SU-DHL-6 (cell line): ENCODE measurements at regions not wholly inside any gene's neighbourhood (a gene's known extent, or its start where the extent isn't known, plus 50 kb on each side); places are given as distances from the start of the nearest gene placed in this dataset.

ENCODE experiments used
- H2AFZ ChIP-seq: fragments of 200-600 bp; sonication (generic); 2 replicates; pipeline ENCODE4 v1.6.1; 2014; ENCODE audit warnings: low read depth, mild to moderate bottlenecking, moderate library complexity, mixed read lengths, antibody characterized with exemption, low read length; ENCODE audit not compliant: severe bottlenecking
- H3F3A ChIP-seq: fragments of 200-600 bp; shearing (Covaris generic); 2 replicates; pipeline ENCODE4 v1.6.0; 2016; ENCODE audit warnings: antibody characterized with exemption, mild to moderate bottlenecking; ENCODE audit not compliant: insufficient read depth
- H3K27ac ChIP-seq: fragments of 200-600 bp; sonication (generic); 2 replicates; pipeline ENCODE4 v1.5.1; 2016; ENCODE audit warnings: low read depth, mild to moderate bottlenecking, low read length, moderate library complexity, mixed read lengths
- H3K27me3 ChIP-seq: fragments of 200-600 bp; sonication (generic), shearing (Covaris generic); 2 replicates; pipeline ENCODE4 v1.6.0; 2014; ENCODE audit warnings: mild to moderate bottlenecking, low read length
- H3K36me3 ChIP-seq: fragments of 200-600 bp; sonication (generic); 2 replicates; pipeline ENCODE4 v1.6.1; 2014; ENCODE audit warnings: mild to moderate bottlenecking, low read length, mixed read lengths
- H3K4me2 ChIP-seq: fragments of 300-600, 200-600 bp; shearing (Covaris generic), sonication (generic); 2 replicates; pipeline ENCODE4 v1.6.0; 2014; ENCODE audit warnings: low read length, low read depth, mild to moderate bottlenecking; ENCODE audit not compliant: poor library complexity, severe bottlenecking
- H3K4me3 ChIP-seq: fragments of 200-600 bp; sonication (generic); 2 replicates; pipeline ENCODE4 v1.5.1; 2014; ENCODE audit warnings: antibody characterized with exemption, low read length, mild to moderate bottlenecking, mixed read lengths; ENCODE audit not compliant: insufficient read depth, poor library complexity, severe bottlenecking
- H3K79me2 ChIP-seq: fragments of 200-600 bp; sonication (generic); 2 replicates; pipeline ENCODE4 v1.6.1; 2014; ENCODE audit warnings: mild to moderate bottlenecking, low read length, moderate library complexity; ENCODE audit not compliant: insufficient read depth
- H3K9ac ChIP-seq: fragments of 200-600 bp; sonication (generic); 2 replicates; pipeline ENCODE4 v1.7.0; 2014; ENCODE audit warnings: mild to moderate bottlenecking, low read length
- H3K9me2 ChIP-seq: fragments of 200-600 bp; sonication (generic); replicated peaks from 2 replicates; pipeline ENCODE4 v1.6.1; 2014; ENCODE audit warnings: low read length; ENCODE audit not compliant: insufficient read depth
- H3K9me3 ChIP-seq: fragments of 200-600 bp; sonication (generic); 2 replicates; pipeline ENCODE4 v1.6.1; 2014; ENCODE audit warnings: low read length, mixed read lengths; ENCODE audit not compliant: insufficient read depth
- H4K20me1 ChIP-seq: fragments of 200-600 bp; sonication (generic); 2 replicates; pipeline ENCODE4 v1.6.1; 2014; ENCODE audit warnings: low read depth, mild to moderate bottlenecking, antibody characterized with exemption, low read length, moderate library complexity, mixed read lengths
- EZH2phosphoT487 ChIP-seq: fragments of 200-600 bp; sonication (generic), shearing (Covaris generic); conservative IDR thresholded peaks from 2 replicates; pipeline ENCODE4 v1.6.1; 2018; ENCODE audit warnings: mild to moderate bottlenecking, antibody characterized with exemption, low read length, moderate library complexity, mixed read lengths
- TF ChIP-seq, protein P1 (sequence below): fragments of 200-600 bp; sonication (generic); IDR thresholded peaks from one replicate; pipeline ENCODE4 v1.5.1; 2017; ENCODE audit warnings: antibody characterized with exemption, mild to moderate bottlenecking, low read length, moderate library complexity; ENCODE audit not compliant: insufficient read depth, poor library complexity, severe bottlenecking

DNA sequence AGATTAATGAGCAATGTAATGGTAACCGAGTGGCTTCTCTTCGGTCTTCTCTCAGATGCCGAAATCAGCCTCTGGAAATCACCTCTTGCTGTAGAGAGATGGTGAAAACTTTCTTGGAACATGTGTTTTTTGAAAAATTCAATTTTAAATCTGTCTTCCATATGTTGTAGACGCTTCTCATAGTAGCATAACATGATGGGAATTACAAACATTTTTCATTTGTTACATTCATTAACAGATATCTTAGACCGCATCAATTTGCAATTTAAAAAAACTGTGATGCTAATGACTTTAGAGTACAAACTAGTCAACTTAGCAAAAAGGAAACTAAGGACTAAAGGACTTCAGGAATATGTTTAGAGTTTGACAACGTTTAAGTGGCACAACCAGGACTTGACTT lies 275.2 kb downstream of the ASXL3 start:
- Histone ChIP-seq H3K36me3 (no peaks in the 10 kb centered on the region), H3K9me2 (no peaks in the 10 kb centered on the region), H3K27me3 (no peaks in the 10 kb centered on the region), H3K4me2 (no peak overlapping the region), H2AFZ (no peak overlapping the region), H4K20me1 (no peaks in the 10 kb centered on the region), H3K9ac (no peak overlapping the region), H3K27ac (no peak overlapping the region), H3K9me3 (no peaks in the 10 kb centered on the region), H3K79me2 (no peaks in the 10 kb centered on the region), H3K4me3 (no peak overlapping the region), H3F3A (no peaks in the 10 kb centered on the region)
- no peak for TF ChIP-seq EZH2phosphoT487
- TF ChIP-seq, protein P1, sequence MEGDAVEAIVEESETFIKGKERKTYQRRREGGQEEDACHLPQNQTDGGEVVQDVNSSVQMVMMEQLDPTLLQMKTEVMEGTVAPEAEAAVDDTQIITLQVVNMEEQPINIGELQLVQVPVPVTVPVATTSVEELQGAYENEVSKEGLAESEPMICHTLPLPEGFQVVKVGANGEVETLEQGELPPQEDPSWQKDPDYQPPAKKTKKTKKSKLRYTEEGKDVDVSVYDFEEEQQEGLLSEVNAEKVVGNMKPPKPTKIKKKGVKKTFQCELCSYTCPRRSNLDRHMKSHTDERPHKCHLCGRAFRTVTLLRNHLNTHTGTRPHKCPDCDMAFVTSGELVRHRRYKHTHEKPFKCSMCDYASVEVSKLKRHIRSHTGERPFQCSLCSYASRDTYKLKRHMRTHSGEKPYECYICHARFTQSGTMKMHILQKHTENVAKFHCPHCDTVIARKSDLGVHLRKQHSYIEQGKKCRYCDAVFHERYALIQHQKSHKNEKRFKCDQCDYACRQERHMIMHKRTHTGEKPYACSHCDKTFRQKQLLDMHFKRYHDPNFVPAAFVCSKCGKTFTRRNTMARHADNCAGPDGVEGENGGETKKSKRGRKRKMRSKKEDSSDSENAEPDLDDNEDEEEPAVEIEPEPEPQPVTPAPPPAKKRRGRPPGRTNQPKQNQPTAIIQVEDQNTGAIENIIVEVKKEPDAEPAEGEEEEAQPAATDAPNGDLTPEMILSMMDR, result no peak

DNA sequence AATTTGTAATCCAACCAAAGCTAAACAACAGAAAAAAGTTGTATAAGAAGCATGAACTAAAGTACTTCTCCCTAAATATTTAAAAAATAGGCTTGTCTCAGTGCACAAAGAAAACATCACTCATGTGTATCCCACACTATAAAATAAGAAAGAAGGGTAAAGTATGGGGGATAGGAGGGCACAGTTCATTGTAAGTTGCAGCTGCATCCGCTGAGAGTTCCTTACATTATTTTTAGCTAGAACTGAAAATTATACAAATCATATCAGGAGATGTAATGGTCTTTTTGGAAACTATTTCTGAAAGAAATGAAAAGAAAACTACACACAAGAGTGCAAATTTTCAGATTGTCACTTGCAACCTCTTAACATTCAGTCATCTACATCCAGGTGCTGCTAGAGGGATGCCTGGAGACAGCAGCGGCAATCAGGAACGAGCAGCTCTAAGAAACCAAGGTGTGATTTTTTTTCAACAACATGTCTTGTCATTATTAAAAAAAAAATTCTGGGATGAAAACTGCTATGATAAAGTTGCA lies 273.6 kb downstream of the ASXL3 start:
- H3K79me2 ChIP-seq, result no peaks in the 10 kb centered on the region
- H3K27ac ChIP-seq, result no peak overlapping the region
- H3K9me3 ChIP-seq, result no peaks in the 10 kb centered on the region
- H2AFZ ChIP-seq, result no peak overlapping the region
- H3K36me3 ChIP-seq, result no peaks in the 10 kb centered on the region
- no peak overlapping the region for H3K9ac ChIP-seq
- no peaks in the 10 kb centered on the region for H4K20me1 ChIP-seq
- H3K9me2 ChIP-seq, result no peaks in the 10 kb centered on the region
- no peak overlapping the region for H3K4me3 ChIP-seq
- H3K4me2 ChIP-seq, result no peak overlapping the region
- H3K27me3 ChIP-seq, result no peaks in the 10 kb centered on the region
- H3F3A ChIP-seq, result no peaks in the 10 kb centered on the region
- TF ChIP-seq, protein P1, result no peak
- TF ChIP-seq EZH2phosphoT487, result no peak

DNA sequence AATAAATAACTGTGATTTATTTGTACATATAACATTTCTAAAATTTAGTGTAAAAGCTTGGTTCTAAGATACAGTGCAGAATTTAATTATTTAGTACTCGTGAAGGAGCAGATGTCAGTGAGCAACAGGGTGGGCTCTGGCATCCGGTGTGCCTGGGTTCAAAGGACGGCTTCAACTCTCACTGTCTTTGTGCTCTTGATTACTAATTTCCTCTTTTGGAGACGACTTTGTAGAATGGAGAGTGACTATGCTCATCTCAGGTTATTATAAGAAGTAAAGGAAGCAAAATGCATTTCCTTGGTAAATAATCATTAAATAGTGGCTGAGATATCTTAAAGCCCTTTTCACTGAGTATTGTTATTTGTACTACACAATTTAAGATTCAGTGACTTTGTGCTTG lies 271.7 kb downstream of the ASXL3 start:
- Histone ChIP-seq H4K20me1 (no peaks in the 10 kb centered on the region), H3K4me2 (no peak overlapping the region), H3K27me3 (no peaks in the 10 kb centered on the region), H3K9me3 (no peaks in the 10 kb centered on the region), H3K36me3 (no peaks in the 10 kb centered on the region), H3K9ac (no peak overlapping the region), H3K27ac (no peak overlapping the region), H3F3A (no peaks in the 10 kb centered on the region), H3K4me3 (no peak overlapping the region), H2AFZ (no peak overlapping the region), H3K9me2 (no peaks in the 10 kb centered on the region), H3K79me2 (no peaks in the 10 kb centered on the region)
- TF ChIP-seq EZH2phosphoT487, result no peak
- TF ChIP-seq, protein P1, result no peak
